A673 (cell line): ENCODE measurements at regions not wholly inside any gene's neighbourhood (a gene's known extent, or its start where the extent isn't known, plus 50 kb on each side); places are given as distances from the start of the nearest gene placed in this dataset.

Experiments
- BruUV-seq: library from RNA; stranded (reverse); fragments of 400-500 nt; replicated peaks from 2 replicates; lab custom pipeline; 2021; lab: Mats Ljungman, UMichigan
- CTCF ChIA-PET: fragments of 300-600 bp; sonication (Branson Sonifier 250); formaldehyde crosslinking; loops from one replicate; lab custom pipeline; 2022; ENCODE audit warnings: antibody characterized with exemption; lab: Charles Lee
- POLR2A ChIA-PET: fragments of 300-600 bp; sonication (Branson Sonifier 250); formaldehyde crosslinking; loops from one replicate; lab custom pipeline; 2022; ENCODE audit warnings: antibody characterized with exemption; ENCODE audit not compliant: low non-redundant PET; lab: Charles Lee
- DNase-seq: peaks from one replicate; pipeline ENCODE4 v3.0.0-alpha.2; 2015; ENCODE audit warnings: low spot score
- H3K27ac ChIP-seq: fragments of 200-600 bp; sonication (generic); 2 replicates; pipeline ENCODE4 v1.5.1; 2016; ENCODE audit warnings: mixed run types, low read depth, mild to moderate bottlenecking, mixed read lengths, antibody characterized with exemption, low read length; ENCODE audit not compliant: poor library complexity, severe bottlenecking
- H3K27me3 ChIP-seq: fragments of 200-600 bp; sonication (generic); replicated peaks from 2 replicates; pipeline ENCODE4 v1.6.1; 2017; ENCODE audit warnings: mixed run types, low read depth, mild to moderate bottlenecking, mixed read lengths, antibody characterized with exemption, low read length; ENCODE audit not compliant: insufficient read depth, poor library complexity
- H3K36me3 ChIP-seq: fragments of 200-600 bp; sonication (generic); 2 replicates; pipeline ENCODE4 v1.6.1; 2016; ENCODE audit warnings: mixed run types, mild to moderate bottlenecking, mixed read lengths, antibody characterized with exemption, low read length; ENCODE audit not compliant: insufficient read depth, poor library complexity, severe bottlenecking
- H3K4me1 ChIP-seq: fragments of 200-600 bp; sonication (generic); 2 replicates; pipeline ENCODE4 v1.6.1; 2017; ENCODE audit warnings: mixed run types, mild to moderate bottlenecking, mixed read lengths, antibody characterized with exemption, low read length; ENCODE audit not compliant: insufficient read depth, poor library complexity, severe bottlenecking
- H3K4me3 ChIP-seq: fragments of 200-600 bp; sonication (generic); 2 replicates; pipeline ENCODE4 v1.5.1; 2016; ENCODE audit warnings: low read depth, mixed run types, mild to moderate bottlenecking, mixed read lengths, low read length; ENCODE audit not compliant: poor library complexity, severe bottlenecking
- H3K9me3 ChIP-seq: fragments of 200-600 bp; sonication (generic); 2 replicates; pipeline ENCODE4 v1.6.1; 2016; ENCODE audit warnings: mixed run types, low read depth, mild to moderate bottlenecking, mixed read lengths, antibody characterized with exemption, low read length; ENCODE audit not compliant: poor library complexity, severe bottlenecking
- CTCF ChIP-seq: fragments of 300-800, 200-600 bp; sonication (generic); conservative IDR thresholded peaks from 2 replicates; pipeline ENCODE4 v1.5.1; 2017; ENCODE audit warnings: low read depth, mild to moderate bottlenecking, antibody characterized with exemption, low read length, moderate library complexity, mixed read lengths
- EZH2 ChIP-seq: fragments of 200-600 bp; sonication (generic); IDR thresholded peaks from 2 replicates; pipeline ENCODE4 v1.6.1; 2017; ENCODE audit warnings: borderline replicate concordance, low read depth, mild to moderate bottlenecking, mixed read lengths, antibody characterized with exemption, low read length; ENCODE audit not compliant: poor library complexity, severe bottlenecking
- intact Hi-C: fragments of 100-400 bp; cut with micrococcal nuclease; formaldehyde crosslinking; loops from one replicate; pipeline ENCODE4 v1.10.0; 2022; ENCODE audit not compliant: unreplicated experiment

DNA sequence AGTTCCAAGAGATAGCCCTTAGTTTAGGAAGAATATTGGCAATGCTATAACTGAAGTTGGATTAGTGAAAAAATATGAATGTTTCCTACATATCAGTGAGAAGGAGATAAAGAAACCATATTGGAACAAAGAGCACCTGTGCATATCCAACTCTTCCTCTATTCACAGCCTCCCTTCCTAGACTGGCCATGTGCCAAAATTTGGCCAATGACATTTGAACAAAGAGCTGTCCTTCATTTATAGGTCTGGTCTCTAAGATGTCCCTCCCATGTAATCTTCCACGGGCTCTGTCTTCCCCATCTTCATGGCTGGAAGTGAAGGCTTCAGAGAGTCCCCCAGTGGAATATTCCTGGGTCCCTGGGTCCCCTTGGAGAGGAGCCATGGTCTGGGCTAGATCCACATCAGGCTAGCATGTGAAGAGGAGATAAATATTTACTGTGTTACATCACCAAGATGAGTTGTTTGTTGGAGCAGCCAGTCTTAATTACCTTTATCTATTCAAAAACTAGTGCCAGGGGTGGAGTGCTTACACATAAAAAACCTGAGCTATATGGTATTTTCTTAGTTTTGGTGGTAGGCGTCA, 190.0 kb upstream of the S1PR3 start:
- peaks cover 4% of the 10 kb centered on the region for H3K9me3 ChIP-seq
- no peak overlapping the region for H3K4me3 ChIP-seq
- no peak for DNase-seq
- no peaks in the 10 kb centered on the region for H3K27me3 ChIP-seq
- H3K36me3 ChIP-seq = no peaks in the 10 kb centered on the region
- POLR2A ChIA-PET = no interaction called here
- intact Hi-C loops = no loop called here
- CTCF ChIA-PET = no interaction called here
- H3K4me1 ChIP-seq = peaks cover 19% of the 10 kb centered on the region
- H3K27ac ChIP-seq = no peak overlapping the region
- no peak for TF ChIP-seq EZH2
- TF ChIP-seq CTCF = no peak
- no TSS peak for BruUV-seq

DNA sequence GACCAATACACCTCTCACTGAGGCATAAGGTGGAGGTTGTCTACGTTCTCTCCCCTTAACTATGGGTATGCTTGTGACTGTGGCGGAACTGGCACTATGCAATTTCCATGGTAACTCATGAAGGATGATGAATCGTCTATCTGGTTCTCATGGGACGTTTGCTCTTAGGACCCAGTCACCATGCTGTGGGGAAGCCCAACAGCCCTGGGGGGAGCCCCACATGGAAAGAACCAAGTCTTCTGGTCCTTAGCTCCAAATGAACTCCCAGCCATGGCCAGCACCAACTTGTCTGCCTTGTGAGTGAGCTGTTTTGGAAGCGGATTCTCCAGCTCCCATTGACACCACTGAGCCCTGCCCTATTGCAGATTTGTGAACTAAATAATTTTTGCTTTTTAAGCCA, 188.7 kb upstream of the S1PR3 start:
- Histone ChIP-seq H3K27ac (no peak overlapping the region), H3K4me3 (no peak overlapping the region), H3K36me3 (no peaks in the 10 kb centered on the region), H3K4me1 (peaks cover 21% of the 10 kb centered on the region), H3K9me3 (peaks cover 2% of the 10 kb centered on the region), H3K27me3 (no peaks in the 10 kb centered on the region)
- no TSS peak for BruUV-seq
- DNase-seq = no peak
- intact Hi-C loops = no loop called here
- ChIA-PET POLR2A (interaction anchor here (0.6 kb wide), 1 partner anchor 117 kb away, joined by 6 read pairs; no protein-coding TSS in a partner anchor), CTCF (no interaction called here)
- TF ChIP-seq EZH2 (no peak), CTCF (no peak)

DNA sequence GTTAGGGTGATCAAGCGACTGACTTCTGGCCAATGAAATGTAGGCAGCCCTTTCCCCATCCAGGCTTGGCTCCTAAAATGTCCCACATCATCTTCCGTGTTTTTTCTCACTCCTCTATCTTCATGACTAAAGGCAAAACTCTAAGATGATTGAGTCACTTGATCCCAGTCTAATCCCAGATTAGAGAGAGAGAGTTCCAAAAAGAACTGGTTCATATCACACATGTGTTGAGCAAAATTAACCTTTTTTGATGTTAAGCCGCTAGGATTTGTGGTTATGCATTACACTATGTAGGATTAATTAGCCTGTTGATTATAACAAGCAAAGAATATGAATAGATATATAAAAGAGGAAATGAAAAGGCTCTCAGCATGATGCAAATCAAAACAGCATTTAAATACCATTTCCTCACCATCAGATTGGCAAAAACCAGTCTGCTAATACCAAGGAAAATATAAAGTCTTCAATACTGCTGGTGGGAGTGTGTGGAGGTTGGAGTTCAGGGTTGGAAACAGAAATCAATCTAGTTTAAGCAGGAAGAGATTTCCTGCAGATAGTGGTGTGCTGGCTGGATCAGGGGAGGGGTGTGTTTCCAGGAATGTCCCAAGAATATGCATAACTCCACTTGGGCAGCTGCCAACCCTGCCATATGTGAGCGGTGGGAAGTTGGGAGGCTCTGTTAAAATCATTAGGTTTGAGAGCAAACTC, 187.6 kb upstream of the S1PR3 start:
- ChIA-PET POLR2A (no interaction called here), CTCF (no interaction called here)
- Histone ChIP-seq H3K9me3 (no peaks in the 10 kb centered on the region), H3K4me3 (no peak overlapping the region), H3K4me1 (peaks cover 32% of the 10 kb centered on the region), H3K36me3 (no peaks in the 10 kb centered on the region), H3K27me3 (no peaks in the 10 kb centered on the region), H3K27ac (peak overlapping the region; percentile 21)
- no TSS peak for BruUV-seq
- intact Hi-C loops = no loop called here
- TF ChIP-seq EZH2 (no peak), CTCF (no peak)
- DNase-seq = peak; percentile 80
